Uterus (tissue), 3 donors: ENCODE measurements at regions not wholly inside any gene's neighbourhood (a gene's known extent, or its start where the extent isn't known, plus 50 kb on each side); places are given as distances from the start of the nearest gene placed in this dataset.

Experiments
- DNase-seq, 2 donors: peaks; one replicate each; pipeline ENCODE4 v3.0.0-alpha.2; 2019 to 2020
- H3K27ac ChIP-seq, 2 donors: fragments of 200-600 bp; sonication (generic); 1 replicate in 1 of 2; 2 replicates in 1 of 2; pipeline ENCODE4 v1.5.1; 2016 to 2018
- H3K27me3 ChIP-seq, 2 donors: fragments of 200-600 bp; sonication (generic); one replicate each; pipeline ENCODE4 v1.5.1; 2018 to 2019; ENCODE audit warnings: control low read depth in 1 of 2
- H3K36me3 ChIP-seq, 2 donors: fragments of 200-600 bp; sonication (generic); one replicate each; pipeline ENCODE4 v1.5.1; 2019; ENCODE audit warnings: control low read depth in 1 of 2
- H3K4me1 ChIP-seq, 2 donors: fragments of 200-600 bp; sonication (generic); one replicate each; pipeline ENCODE4 v1.5.1; 2018 to 2019; ENCODE audit warnings: control low read depth in 1 of 2
- H3K4me3 ChIP-seq, 2 donors: fragments of 200-600 bp; sonication (generic); 1 replicate in 1 of 2; 2 replicates in 1 of 2; pipeline ENCODE4 v1.5.1; 2018 to 2019; ENCODE audit warnings: mild to moderate bottlenecking in 1 of 2
- H3K9me3 ChIP-seq, 2 donors: fragments of 200-600 bp; sonication (generic); one replicate each; pipeline ENCODE4 v1.5.1; 2019; ENCODE audit warnings: control low read depth in 1 of 2
- POLR2A ChIP-seq, 2 donors: fragments of 450-650 bp; IDR thresholded peaks; one replicate each; pipeline ENCODE4 v1.6.1; 2016; ENCODE audit warnings: antibody characterized with exemption in 2 of 2, mild to moderate bottlenecking in 1 of 2, moderate library complexity in 1 of 2
- intact Hi-C: fragments of 100-400 bp; cut with DNase I; formaldehyde crosslinking; loops from one replicate; pipeline ENCODE4 v1.15.1; 2023; ENCODE audit warnings: low total_unique reads
- TF ChIP-seq, protein P1 (sequence below), 4 experiments: fragments of 200-600 bp in 2 of 4; fragments of 450-650 bp in 2 of 4; sonication (generic) in 2 of 4; IDR thresholded peaks; one replicate each; pipeline ENCODE4 v1.5.1; 2016 to 2019; ENCODE audit warnings: antibody characterized with exemption in 4 of 4, mild to moderate bottlenecking in 2 of 4, moderate library complexity in 1 of 4
- donor health status: DM: yes; HTN: yes; CAD: no.

DNA sequence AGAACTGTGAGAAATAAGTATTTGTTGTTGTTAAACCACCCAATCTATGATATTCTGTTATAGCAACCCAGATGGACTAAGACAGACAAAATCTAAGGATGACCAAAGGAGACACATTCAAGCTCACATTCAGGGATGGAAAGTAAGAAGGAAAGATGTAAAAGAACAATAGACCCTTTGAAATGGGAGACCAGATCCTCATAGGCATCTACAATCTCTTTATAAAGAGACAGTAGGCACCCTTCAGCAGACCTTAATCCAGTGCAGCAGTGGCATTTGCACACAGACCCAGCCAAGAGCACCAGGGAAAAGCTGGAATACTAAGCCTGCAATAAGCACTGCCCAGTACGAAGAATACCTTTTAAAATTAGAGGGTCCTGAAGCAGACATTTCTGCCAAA lies 132.7 kb downstream of the KLHL28 start:
- Histone ChIP-seq H3K36me3 (no peaks in the 10 kb centered on the region), H3K27ac (no peak overlapping the region), H3K9me3 (no peaks in the 10 kb centered on the region), H3K4me1 (no peaks in the 10 kb centered on the region), H3K27me3 (no peaks in the 10 kb centered on the region), H3K4me3 (no peak overlapping the region)
- intact Hi-C loops = no loop called here
- no peak for DNase-seq
- TF ChIP-seq, protein P1, sequence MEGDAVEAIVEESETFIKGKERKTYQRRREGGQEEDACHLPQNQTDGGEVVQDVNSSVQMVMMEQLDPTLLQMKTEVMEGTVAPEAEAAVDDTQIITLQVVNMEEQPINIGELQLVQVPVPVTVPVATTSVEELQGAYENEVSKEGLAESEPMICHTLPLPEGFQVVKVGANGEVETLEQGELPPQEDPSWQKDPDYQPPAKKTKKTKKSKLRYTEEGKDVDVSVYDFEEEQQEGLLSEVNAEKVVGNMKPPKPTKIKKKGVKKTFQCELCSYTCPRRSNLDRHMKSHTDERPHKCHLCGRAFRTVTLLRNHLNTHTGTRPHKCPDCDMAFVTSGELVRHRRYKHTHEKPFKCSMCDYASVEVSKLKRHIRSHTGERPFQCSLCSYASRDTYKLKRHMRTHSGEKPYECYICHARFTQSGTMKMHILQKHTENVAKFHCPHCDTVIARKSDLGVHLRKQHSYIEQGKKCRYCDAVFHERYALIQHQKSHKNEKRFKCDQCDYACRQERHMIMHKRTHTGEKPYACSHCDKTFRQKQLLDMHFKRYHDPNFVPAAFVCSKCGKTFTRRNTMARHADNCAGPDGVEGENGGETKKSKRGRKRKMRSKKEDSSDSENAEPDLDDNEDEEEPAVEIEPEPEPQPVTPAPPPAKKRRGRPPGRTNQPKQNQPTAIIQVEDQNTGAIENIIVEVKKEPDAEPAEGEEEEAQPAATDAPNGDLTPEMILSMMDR (IDR thresholded peaks at IDR 0.05) = no peak
- no peak for TF ChIP-seq POLR2A (IDR thresholded peaks at IDR 0.05)

DNA sequence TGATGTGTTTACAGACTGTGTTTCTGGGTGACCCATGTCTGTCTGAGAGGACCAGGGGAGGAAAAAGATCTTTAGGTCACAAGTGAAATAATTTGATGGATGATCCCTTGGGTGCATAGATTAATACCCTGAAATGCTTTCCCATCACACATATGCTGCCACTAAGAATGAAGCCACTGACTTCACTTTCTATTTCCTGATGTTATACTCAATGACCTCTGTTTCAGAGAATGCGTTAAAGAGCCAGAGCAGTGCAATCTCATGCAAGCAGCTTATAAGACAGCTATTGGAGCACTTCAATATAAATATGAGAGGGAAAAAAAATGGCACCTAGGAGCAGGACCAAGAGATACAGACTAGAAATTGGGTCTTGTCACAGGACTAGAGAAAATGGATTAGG lies 133.7 kb downstream of the KLHL28 start:
- H3K4me3 ChIP-seq = no peak overlapping the region
- no peak overlapping the region for H3K27ac ChIP-seq
- DNase-seq = no peak
- H3K27me3 ChIP-seq = no peaks in the 10 kb centered on the region
- no peaks in the 10 kb centered on the region for H3K4me1 ChIP-seq
- H3K9me3 ChIP-seq = no peaks in the 10 kb centered on the region
- TF ChIP-seq, protein P1 (IDR thresholded peaks at IDR 0.05) = no peak
- no peak for TF ChIP-seq POLR2A (IDR thresholded peaks at IDR 0.05)
- H3K36me3 ChIP-seq = no peaks in the 10 kb centered on the region
- intact Hi-C loops = no loop called here

DNA sequence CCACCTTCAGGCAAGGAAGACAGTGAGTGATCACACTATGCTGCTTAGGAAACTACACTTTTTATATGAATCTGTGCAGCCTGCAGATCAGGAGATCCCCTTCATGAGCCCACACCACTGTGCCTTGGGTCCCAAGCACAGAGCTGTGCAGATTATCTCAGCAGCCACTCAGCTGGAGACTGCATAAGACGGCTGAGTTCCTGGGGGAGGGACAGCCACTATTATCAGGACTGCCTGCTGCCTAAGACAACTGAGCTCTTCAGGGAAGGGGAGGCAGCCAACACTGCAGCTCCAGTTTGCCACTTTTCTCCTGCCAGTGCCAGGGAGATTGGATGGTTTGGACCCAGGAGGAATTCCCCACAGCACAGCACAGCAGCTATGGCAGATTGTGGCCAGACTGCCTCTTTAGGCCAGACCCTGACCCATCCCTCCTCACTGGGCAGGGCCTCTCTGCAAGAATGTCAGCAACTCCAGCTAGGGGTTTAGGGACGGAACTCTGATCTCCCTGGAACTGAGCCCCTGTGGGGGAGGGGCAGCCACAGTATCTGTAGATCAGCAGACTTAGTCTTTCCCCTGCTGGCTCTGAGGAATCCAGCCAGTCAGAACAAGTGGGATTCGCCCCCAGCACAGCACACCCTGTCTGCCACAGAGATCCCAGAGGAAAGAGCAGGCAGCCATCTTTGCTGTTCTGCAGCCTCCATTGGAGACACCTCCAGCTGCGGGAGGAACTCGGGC lies 141.3 kb downstream of the KLHL28 start:
- Histone ChIP-seq H3K4me1 (no peaks in the 10 kb centered on the region), H3K4me3 (no peak overlapping the region), H3K27ac (no peak overlapping the region), H3K27me3 (no peaks in the 10 kb centered on the region), H3K36me3 (no peaks in the 10 kb centered on the region), H3K9me3 (no peaks in the 10 kb centered on the region)
- intact Hi-C loops = no loop called here
- TF ChIP-seq, protein P1 (IDR thresholded peaks at IDR 0.05) = no peak
- TF ChIP-seq POLR2A (IDR thresholded peaks at IDR 0.05) = no peak
- no peak for DNase-seq

DNA sequence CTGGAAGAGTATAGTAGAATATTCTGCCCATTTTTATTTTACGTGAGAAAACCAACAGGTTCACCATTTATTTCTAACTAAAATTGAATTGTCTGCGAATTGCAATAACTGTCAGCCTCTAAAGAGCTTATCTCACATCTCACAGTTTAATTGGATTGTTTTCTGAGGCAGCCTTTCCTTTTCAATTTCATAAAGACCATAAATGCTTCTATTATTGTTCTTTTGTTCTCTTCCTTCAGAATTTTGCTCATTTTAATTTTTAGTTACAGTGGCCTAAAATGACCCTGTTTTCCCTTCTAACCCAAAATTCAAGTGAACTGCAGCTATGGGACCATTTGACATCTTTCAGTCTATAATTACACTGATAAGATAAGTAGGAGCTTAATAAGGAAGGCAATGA lies 147.6 kb downstream of the KLHL28 start:
- Histone ChIP-seq H3K27me3 (no peaks in the 10 kb centered on the region), H3K4me1 (no peaks in the 10 kb centered on the region), H3K27ac (no peak overlapping the region), H3K9me3 (no peaks in the 10 kb centered on the region), H3K4me3 (no peak overlapping the region), H3K36me3 (no peaks in the 10 kb centered on the region)
- intact Hi-C loops = no loop called here
- no peak for TF ChIP-seq POLR2A (IDR thresholded peaks at IDR 0.05)
- TF ChIP-seq, protein P1 (IDR thresholded peaks at IDR 0.05) = no peak
- DNase-seq = no peak

DNA sequence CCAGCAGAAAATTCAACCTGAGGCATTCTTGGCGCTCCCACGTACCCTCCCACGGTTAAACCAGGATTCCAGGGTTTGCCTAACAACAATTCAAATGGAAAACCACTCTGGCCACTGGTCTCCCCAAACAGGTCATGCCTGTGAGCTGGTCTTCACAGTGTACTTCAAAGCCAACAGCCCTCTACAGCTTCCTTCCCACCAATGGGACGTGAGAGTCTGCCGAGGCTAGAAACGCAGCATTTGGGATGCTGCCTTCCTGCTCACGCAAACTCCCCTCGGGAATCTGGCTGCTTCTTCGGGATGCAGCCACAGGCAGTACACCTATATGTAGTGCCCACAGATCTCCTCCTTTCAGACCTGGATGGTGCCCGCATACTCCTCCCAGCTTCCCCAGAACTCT lies 149.1 kb downstream of the KLHL28 start:
- no peaks in the 10 kb centered on the region for H3K9me3 ChIP-seq
- H3K27me3 ChIP-seq = no peaks in the 10 kb centered on the region
- intact Hi-C loops = no loop called here
- no peaks in the 10 kb centered on the region for H3K36me3 ChIP-seq
- H3K27ac ChIP-seq = no peak overlapping the region
- no peak for DNase-seq
- H3K4me1 ChIP-seq = no peaks in the 10 kb centered on the region
- H3K4me3 ChIP-seq = no peak overlapping the region
- TF ChIP-seq, protein P1 (IDR thresholded peaks at IDR 0.05) = no peak
- no peak for TF ChIP-seq POLR2A (IDR thresholded peaks at IDR 0.05)
